ENCODE measurements at regions not wholly inside any gene's neighbourhood (a gene's known extent, or its start where the extent isn't known, plus 50 kb on each side); places are given as distances from the start of the nearest gene placed in this dataset.

GRCh38 chr14:22337938-22338337 lies 251.1 kb downstream of the DAD1 start:
- no peaks in the 10 kb centered on the region for H3K36me3 ChIP-seq (ENCODE audit: control insufficient read depth, insufficient read depth, low read length)
- H3K4me1 ChIP-seq (ENCODE audit: control insufficient read depth, insufficient read depth, low read length), result peaks cover 1% of the 10 kb centered on the region; the same call in 1 of the 2 replicates
- no peaks in the 10 kb centered on the region for H3K9me3 ChIP-seq (ENCODE audit: control insufficient read depth, insufficient read depth, low read length)
- no peak overlapping the region for H3K4me3 ChIP-seq (ENCODE audit: low read length)
- no peak overlapping the region for H3K27ac ChIP-seq (ENCODE audit: low read length)
- no peaks in the 10 kb centered on the region for H3K27me3 ChIP-seq (ENCODE audit: control insufficient read depth, insufficient read depth, low read length)
- no CpG with 5 or more reads among the region's 3 CpGs for WGBS (ENCODE audit: insufficient coverage, insufficient read length)
- no peak for DNase-seq (ENCODE audit: low read depth, low spot score)

DNA sequence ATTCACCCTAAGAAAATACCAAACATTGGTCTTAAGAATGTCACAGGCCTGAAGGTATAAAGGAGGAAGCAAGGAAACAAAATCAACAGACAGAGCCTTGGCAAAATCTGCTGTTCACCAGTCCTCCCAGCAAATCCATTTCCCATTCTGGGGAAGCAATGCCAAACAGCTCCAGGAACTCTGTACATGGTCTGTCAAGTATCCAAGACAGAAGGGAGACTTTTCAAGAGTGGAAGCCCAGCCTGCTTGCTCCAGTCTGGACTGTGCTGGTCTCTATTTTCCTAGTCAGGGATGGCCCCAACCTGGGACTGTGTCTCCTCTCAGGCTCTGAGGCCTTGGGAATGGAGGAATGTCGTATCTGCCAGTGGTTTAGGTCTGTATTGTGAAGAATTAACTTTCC lies 251.5 kb downstream of the DAD1 start:
- H3K9me3 ChIP-seq (ENCODE audit: control insufficient read depth, insufficient read depth, low read length), result no peaks in the 10 kb centered on the region
- WGBS (ENCODE audit: insufficient coverage, insufficient read length), result no CpG with 5 or more reads among the region's 1 CpG

GRCh38 chr14:22336031-22336430 lies 253.0 kb downstream of the DAD1 start:
- no peaks in the 10 kb centered on the region for H3K36me3 ChIP-seq (ENCODE audit: control insufficient read depth, insufficient read depth, low read length)
- H3K27me3 ChIP-seq (ENCODE audit: control insufficient read depth, insufficient read depth, low read length), result no peaks in the 10 kb centered on the region
- H3K4me3 ChIP-seq (ENCODE audit: low read length), result no peak overlapping the region
- H3K9me3 ChIP-seq (ENCODE audit: control insufficient read depth, insufficient read depth, low read length), result no peaks in the 10 kb centered on the region
- H3K4me1 ChIP-seq (ENCODE audit: control insufficient read depth, insufficient read depth, low read length), result peaks cover 4% of the 10 kb centered on the region; the same call in 1 of the 2 replicates
- WGBS (ENCODE audit: insufficient coverage, insufficient read length), result no CpG with 5 or more reads among the region's 6 CpGs
- no peak overlapping the region for H3K27ac ChIP-seq (ENCODE audit: low read length)
- DNase-seq (ENCODE audit: low read depth, low spot score), result no peak

More for the DNA sequence above, 251.5 kb downstream of the DAD1 start:
- H3K27me3 ChIP-seq (ENCODE audit: control insufficient read depth, insufficient read depth, low read length), result no peaks in the 10 kb centered on the region
- DNase-seq (ENCODE audit: low read depth, low spot score), result no peak
- no peak overlapping the region for H3K27ac ChIP-seq (ENCODE audit: low read length)
- H3K4me1 ChIP-seq (ENCODE audit: control insufficient read depth, insufficient read depth, low read length), result peaks cover 1% of the 10 kb centered on the region; the same call in 1 of the 2 replicates
- H3K36me3 ChIP-seq (ENCODE audit: control insufficient read depth, insufficient read depth, low read length), result no peaks in the 10 kb centered on the region
- H3K4me3 ChIP-seq (ENCODE audit: low read length), result no peak overlapping the region

DNA sequence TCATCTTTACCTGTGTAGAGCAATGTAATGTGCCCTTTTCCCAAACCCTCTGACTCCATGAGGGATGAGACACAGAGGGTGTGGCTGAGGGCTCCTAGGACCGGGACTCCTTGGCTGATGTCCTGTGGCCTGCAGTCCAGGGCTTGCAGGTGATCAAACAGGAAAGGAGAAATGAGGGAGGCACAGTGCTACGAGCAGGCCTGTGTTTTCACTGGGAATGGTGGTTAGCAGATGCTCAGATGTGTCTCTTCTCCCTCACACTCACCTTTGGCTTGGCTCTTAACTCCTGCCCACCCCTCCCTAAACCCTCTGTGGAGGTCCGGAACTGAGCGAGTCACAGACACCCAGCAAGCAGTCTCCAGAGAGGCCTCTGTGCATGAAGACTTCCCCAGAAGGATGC lies 254.4 kb downstream of the DAD1 start:
- no peak for DNase-seq (ENCODE audit: low read depth, low spot score)
- no peaks in the 10 kb centered on the region for H3K36me3 ChIP-seq (ENCODE audit: control insufficient read depth, insufficient read depth, low read length)
- H3K4me3 ChIP-seq (ENCODE audit: low read length), result no peak overlapping the region
- peaks cover under 1% of the 10 kb centered on the region; the same call in 1 of the 2 replicates for H3K9me3 ChIP-seq (ENCODE audit: control insufficient read depth, insufficient read depth, low read length)
- no peaks in the 10 kb centered on the region for H3K27me3 ChIP-seq (ENCODE audit: control insufficient read depth, insufficient read depth, low read length)
- no CpG with 5 or more reads among the region's 4 CpGs for WGBS (ENCODE audit: insufficient coverage, insufficient read length)
- H3K27ac ChIP-seq (ENCODE audit: low read length), result no peak overlapping the region
- peaks cover 4% of the 10 kb centered on the region; the same call in 1 of the 2 replicates for H3K4me1 ChIP-seq (ENCODE audit: control insufficient read depth, insufficient read depth, low read length)

- H3K27me3 ChIP-seq (ENCODE audit: control insufficient read depth, insufficient read depth, low read length), result no peaks in the 10 kb centered on the region
- no peak overlapping the region for H3K4me3 ChIP-seq (ENCODE audit: low read length)
- no peaks in the 10 kb centered on the region for H3K36me3 ChIP-seq (ENCODE audit: control insufficient read depth, insufficient read depth, low read length)
- peaks cover 3% of the 10 kb centered on the region; the same call in 1 of the 2 replicates for H3K9me3 ChIP-seq (ENCODE audit: control insufficient read depth, insufficient read depth, low read length)
- peaks cover 4% of the 10 kb centered on the region; the same call in 1 of the 2 replicates for H3K4me1 ChIP-seq (ENCODE audit: control insufficient read depth, insufficient read depth, low read length)
- no peak overlapping the region for H3K27ac ChIP-seq (ENCODE audit: low read length)
- DNase-seq (ENCODE audit: low read depth, low spot score), result no peak
- no CpG with 5 or more reads among the region's 4 CpGs for WGBS (ENCODE audit: insufficient coverage, insufficient read length)
These were observed 254.8 kb downstream of the DAD1 start for GRCh38 chr14:22334275-22334577.

- H3K9me3 ChIP-seq (ENCODE audit: control insufficient read depth, insufficient read depth, low read length), result peaks cover 3% of the 10 kb centered on the region; the same call in 1 of the 2 replicates
- H3K27ac ChIP-seq (ENCODE audit: low read length), result no peak overlapping the region
- peaks cover 4% of the 10 kb centered on the region; the same call in 1 of the 2 replicates for H3K4me1 ChIP-seq (ENCODE audit: control insufficient read depth, insufficient read depth, low read length)
- DNase-seq (ENCODE audit: low read depth, low spot score), result no peak
- H3K36me3 ChIP-seq (ENCODE audit: control insufficient read depth, insufficient read depth, low read length), result no peaks in the 10 kb centered on the region
- WGBS (ENCODE audit: insufficient coverage, insufficient read length), result no CpG with 5 or more reads among the region's 6 CpGs
- no peak overlapping the region for H3K4me3 ChIP-seq (ENCODE audit: low read length)
- H3K27me3 ChIP-seq (ENCODE audit: control insufficient read depth, insufficient read depth, low read length), result no peaks in the 10 kb centered on the region
These were observed 255.4 kb downstream of the DAD1 start for GRCh38 chr14:22333422-22334274.

DNA sequence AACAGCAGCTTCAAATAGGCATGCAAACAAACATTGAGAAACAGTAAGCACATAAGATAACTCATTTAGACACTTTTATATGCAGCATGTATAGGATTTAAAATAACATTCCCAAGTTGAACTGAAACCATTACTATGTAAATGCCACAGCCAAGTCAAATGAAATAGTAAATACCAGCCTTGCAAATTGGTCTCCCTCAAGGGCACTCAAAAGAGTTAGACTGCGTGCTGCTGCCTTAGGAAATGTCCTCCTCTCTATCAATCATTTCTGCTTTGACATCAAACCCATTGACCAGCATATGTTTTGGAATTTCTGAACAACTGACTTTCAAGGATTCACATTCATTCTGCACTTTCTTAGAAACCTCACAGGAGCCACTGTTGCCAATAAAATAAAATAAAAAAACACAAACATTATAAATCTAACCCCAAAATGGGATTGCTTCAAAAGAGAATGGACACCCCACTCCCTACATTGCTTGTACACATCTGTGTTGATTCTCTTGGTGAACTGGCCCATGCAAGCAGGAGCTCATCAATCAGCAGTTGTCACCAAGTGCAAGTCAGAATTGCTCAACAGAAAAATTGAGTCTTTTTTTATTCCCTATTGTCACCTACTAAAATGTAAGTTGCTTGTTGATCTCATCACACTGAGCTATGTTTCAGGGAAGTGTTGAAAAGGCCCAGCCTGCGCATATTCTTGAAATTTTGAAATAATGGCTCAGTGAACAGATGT lies 256.2 kb downstream of the DAD1 start:
- no peak for DNase-seq (ENCODE audit: low read depth, low spot score)
- no peaks in the 10 kb centered on the region for H3K36me3 ChIP-seq (ENCODE audit: control insufficient read depth, insufficient read depth, low read length)
- peaks cover 4% of the 10 kb centered on the region; the same call in 1 of the 2 replicates for H3K4me1 ChIP-seq (ENCODE audit: control insufficient read depth, insufficient read depth, low read length)
- H3K27me3 ChIP-seq (ENCODE audit: control insufficient read depth, insufficient read depth, low read length), result no peaks in the 10 kb centered on the region
- H3K9me3 ChIP-seq (ENCODE audit: control insufficient read depth, insufficient read depth, low read length), result peaks cover 3% of the 10 kb centered on the region; the same call in 1 of the 2 replicates
- H3K4me3 ChIP-seq (ENCODE audit: low read length), result no peak overlapping the region
- no CpG with 5 or more reads among the region's 2 CpGs for WGBS (ENCODE audit: insufficient coverage, insufficient read length)
- H3K27ac ChIP-seq (ENCODE audit: low read length), result no peak overlapping the region

GRCh38 chr14:22329371-22329770 lies 259.7 kb downstream of the DAD1 start:
- Histone ChIP-seq H3K27ac (ENCODE audit: low read length) (no peak overlapping the region), H3K9me3 (ENCODE audit: control insufficient read depth, insufficient read depth, low read length) (peaks cover 3% of the 10 kb centered on the region; the same call in 1 of the 2 replicates), H3K4me3 (ENCODE audit: low read length) (no peak overlapping the region), H3K27me3 (ENCODE audit: control insufficient read depth, insufficient read depth, low read length) (no peaks in the 10 kb centered on the region), H3K36me3 (ENCODE audit: control insufficient read depth, insufficient read depth, low read length) (no peaks in the 10 kb centered on the region), H3K4me1 (ENCODE audit: control insufficient read depth, insufficient read depth, low read length) (peaks cover 4% of the 10 kb centered on the region; the same call in 1 of the 2 replicates)
- WGBS (ENCODE audit: insufficient coverage, insufficient read length), result no CpG with 5 or more reads among the region's 3 CpGs
- no peak for DNase-seq (ENCODE audit: low read depth, low spot score)

DNA sequence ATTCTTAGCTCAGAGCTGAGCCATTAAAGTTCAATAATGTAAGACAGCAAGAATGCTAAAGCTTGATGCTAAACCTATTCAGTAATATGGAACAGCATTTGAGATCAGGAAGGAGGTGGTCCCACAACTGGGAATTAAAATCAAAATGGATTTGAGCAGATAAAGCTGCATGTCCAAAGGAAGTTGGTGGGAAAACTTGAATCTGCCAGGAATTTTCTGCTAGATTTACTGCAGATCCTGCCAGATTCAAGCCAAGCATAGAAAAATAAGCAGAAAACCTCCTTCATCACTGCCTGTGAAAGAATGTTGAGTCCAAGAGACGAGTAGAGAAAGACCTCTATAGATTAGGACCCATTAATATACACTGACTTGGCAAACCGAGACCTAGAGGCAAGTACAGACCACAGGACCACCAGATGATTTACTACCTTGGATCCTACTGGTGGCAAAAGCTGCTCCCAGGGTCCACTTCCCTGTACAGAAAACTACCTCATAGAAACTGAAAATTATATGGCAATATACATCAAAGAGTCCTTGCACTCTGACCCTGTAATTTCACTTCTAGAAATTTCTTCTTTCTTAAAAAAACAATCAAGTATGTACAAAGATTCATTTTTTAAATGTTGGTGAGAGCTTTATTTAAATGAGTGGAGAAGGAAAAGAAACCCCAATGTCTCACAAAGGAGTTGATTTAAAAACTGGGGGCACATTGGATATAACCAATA lies 263.2 kb downstream of the DAD1 start:
- H3K9me3 ChIP-seq (ENCODE audit: control insufficient read depth, insufficient read depth, low read length), result peaks cover 3% of the 10 kb centered on the region; the same call in 1 of the 2 replicates
- H3K36me3 ChIP-seq (ENCODE audit: control insufficient read depth, insufficient read depth, low read length), result no peaks in the 10 kb centered on the region
- H3K4me3 ChIP-seq (ENCODE audit: low read length), result no peak overlapping the region
- no peaks in the 10 kb centered on the region for H3K4me1 ChIP-seq (ENCODE audit: control insufficient read depth, insufficient read depth, low read length)
- WGBS (ENCODE audit: insufficient coverage, insufficient read length), result no CpG with 5 or more reads among the region's 2 CpGs
- no peak overlapping the region for H3K27ac ChIP-seq (ENCODE audit: low read length)
- DNase-seq (ENCODE audit: low read depth, low spot score), result no peak
- H3K27me3 ChIP-seq (ENCODE audit: control insufficient read depth, insufficient read depth, low read length), result no peaks in the 10 kb centered on the region

- no peak for DNase-seq (ENCODE audit: low read depth, low spot score)
These were observed 268.7 kb downstream of the DAD1 start for GRCh38 chr14:22320362-22320750.

More at GRCh38 chr14:22320362-22320750, 268.7 kb downstream of the DAD1 start:
- no peak overlapping the region for H3K4me3 ChIP-seq (ENCODE audit: low read length)
- no peaks in the 10 kb centered on the region for H3K36me3 ChIP-seq (ENCODE audit: control insufficient read depth, insufficient read depth, low read length)
- WGBS (ENCODE audit: insufficient coverage, insufficient read length), result no CpG with 5 or more reads among the region's 4 CpGs
- no peaks in the 10 kb centered on the region for H3K9me3 ChIP-seq (ENCODE audit: control insufficient read depth, insufficient read depth, low read length)
- no peak overlapping the region for H3K27ac ChIP-seq (ENCODE audit: low read length)
- H3K27me3 ChIP-seq (ENCODE audit: control insufficient read depth, insufficient read depth, low read length), result no peaks in the 10 kb centered on the region
- no peaks in the 10 kb centered on the region for H3K4me1 ChIP-seq (ENCODE audit: control insufficient read depth, insufficient read depth, low read length)

Data from iPS DF 6.9 (cell line).